ENCODE measurements at regions not wholly inside any gene's neighbourhood (a gene's known extent, or its start where the extent isn't known, plus 50 kb on each side); places are given as distances from the start of the nearest gene placed in this dataset.
"Not testable (repeated sequence)": the region's sequence is repeated elsewhere in the genome, so short reads cannot be mapped to it uniquely, and the experiment has no call there.

- ATAC-seq; FAIRE-seq; intact Hi-C loops (cut with micrococcal nuclease): not testable (repeated sequence)
Measured at GRCh38 chr2:37576194-37576593, 95.2 kb downstream of the CDC42EP3 start.

GRCh38 chr2:37576831-37577230, 94.6 kb downstream of the CDC42EP3 start:
- intact Hi-C loops (cut with micrococcal nuclease) (no loop called here), in situ Hi-C loops (cut with MboI) (no loop called here)
- Histone ChIP-seq H3K9ac (ENCODE audit: insufficient read depth in 1 of 2, low read depth in 2 of 2, low read length in 2 of 2) (no peak overlapping the region), H3K79me2 (ENCODE audit: control insufficient read depth, insufficient read depth, low read length) (no peaks in the 10 kb centered on the region), H3K4me1 (replicated peaks in 1 of 2; ENCODE audit: control insufficient read depth in 2 of 2, insufficient read depth in 2 of 2, low read length in 2 of 2) (peaks cover 0 to 3% of the 10 kb centered on the region in 2 experiments; a peak in 1 of 5 replicates), H3K27ac (ENCODE audit: extremely low read depth, low read depth, low read length) (no peak overlapping the region), H3K27me3 (ENCODE audit: control insufficient read depth in 2 of 2, insufficient read depth in 2 of 2, low read length in 2 of 2) (no peaks in the 10 kb centered on the region), H2AFZ (ENCODE audit: low read depth, low read length) (no peak overlapping the region), H3K36me3 (ENCODE audit: control insufficient read depth, insufficient read depth, low read length) (peaks cover 4% of the 10 kb centered on the region; the same call in 1 of the 3 replicates), H4K20me1 (replicated peaks; ENCODE audit: control insufficient read depth, insufficient read depth, low read length) (no peaks in the 10 kb centered on the region), H3K4me3 (no peak overlapping the region), H3K9me1 (ENCODE audit: control insufficient read depth, insufficient read depth, low read length) (no peaks in the 10 kb centered on the region), H3K9me3 (replicated peaks; ENCODE audit: control insufficient read depth, insufficient read depth, low read depth, low read length) (0 out of 2 replicates have a peak, but pooled peaks cover 5% of the 10 kb centered on the region), H3K4me2 (ENCODE audit: insufficient read depth, low read length) (no peak overlapping the region)
- POLR2A ChIA-PET, result no interaction called here
- WGBS (ENCODE audit: insufficient coverage, low coverage, missing lambda C conversion rate), result 56% methylated on average over 2 of the region's 2 CpGs
- ATAC-seq (no peak), FAIRE-seq (no peak), DNase-seq (ENCODE audit: extremely low read depth in 1 of 4, low spot score in 3 of 4) (no peak)
- BruUV-seq (replicated peaks), result no TSS peak
- CTCF ChIA-PET (ENCODE audit: low intra/inter-chr PET ratio), result no interaction called here
- TF ChIP-seq CREB3 (tag; conservative IDR thresholded peaks at IDR 0.05; ENCODE audit: low read depth), result no peak
- TF ChIP-seq RAD21 (CRISPR knock-in tag; conservative IDR thresholded peaks at IDR 0.05 in 1 of 2, IDR thresholded peaks at IDR 0.05 in 1 of 2), result no peak
- no peak for TF ChIP-seq USF1 (CRISPR knock-in tag; IDR thresholded peaks at IDR 0.05)
- no peak for TF ChIP-seq MLLT1 (IDR thresholded peaks at IDR 0.05)
- TF ChIP-seq ILK (tag; IDR thresholded peaks at IDR 0.05; ENCODE audit: borderline replicate concordance, low read depth), result no peak
- TF ChIP-seq ZNF121 (CRISPR knock-in tag; conservative IDR thresholded peaks at IDR 0.05), result peak; percentile 34; the same call in 1 of the 2 replicates

More at GRCh38 chr2:37576194-37576593, 95.2 kb downstream of the CDC42EP3 start:
- H3K27ac ChIP-seq (ENCODE audit: extremely low read depth, low read depth, low read length); H4K20me1 ChIP-seq (replicated peaks; ENCODE audit: control insufficient read depth, insufficient read depth, low read length); H3K9me3 ChIP-seq (replicated peaks; ENCODE audit: control insufficient read depth, insufficient read depth, low read depth, low read length); H3K4me2 ChIP-seq (ENCODE audit: insufficient read depth, low read length); in situ Hi-C loops (cut with MboI); H3K4me1 ChIP-seq (replicated peaks in 1 of 2; ENCODE audit: control insufficient read depth in 2 of 2, insufficient read depth in 2 of 2, low read length in 2 of 2); POLR2A ChIA-PET; H3K4me3 ChIP-seq; CTCF ChIA-PET (ENCODE audit: low intra/inter-chr PET ratio); H3K79me2 ChIP-seq (ENCODE audit: control insufficient read depth, insufficient read depth, low read length); H3K36me3 ChIP-seq (ENCODE audit: control insufficient read depth, insufficient read depth, low read length); H3K9ac ChIP-seq (ENCODE audit: insufficient read depth in 1 of 2, low read depth in 2 of 2, low read length in 2 of 2); BruUV-seq (replicated peaks); DNase-seq (ENCODE audit: extremely low read depth in 1 of 4, low spot score in 3 of 4); H2AFZ ChIP-seq (ENCODE audit: low read depth, low read length); H3K9me1 ChIP-seq (ENCODE audit: control insufficient read depth, insufficient read depth, low read length); H3K27me3 ChIP-seq (ENCODE audit: control insufficient read depth in 2 of 2, insufficient read depth in 2 of 2, low read length in 2 of 2): not testable (repeated sequence)
- 78% methylated on average over 2 of the region's 2 CpGs for WGBS (ENCODE audit: insufficient coverage, low coverage, missing lambda C conversion rate)
- peak; percentile 27; the same call in 1 of the 2 replicates for TF ChIP-seq BCOR (IDR thresholded peaks at IDR 0.05)
- TF ChIP-seq CBX1 (IDR thresholded peaks at IDR 0.05; ENCODE audit: low read depth), result 0 out of 2 replicates have a peak, but pooled peaks have one; percentile 24
- peak; percentile 27 for TF ChIP-seq RBM25 (IDR thresholded peaks at IDR 0.05; ENCODE audit: low read depth, low read length, severe bottlenecking)
- TF ChIP-seq ZNF146 (CRISPR knock-in tag; IDR thresholded peaks at IDR 0.05; ENCODE audit: unreplicated experiment), result peak; percentile 96

Data from K562 (cell line).